GM12878 (cell line): ENCODE measurements at regions not wholly inside any gene's neighbourhood (a gene's known extent, or its start where the extent isn't known, plus 50 kb on each side); places are given as distances from the start of the nearest gene placed in this dataset.

Experiments used
- ATAC-seq: fragments of 200-7000 bp; cut with Tn5 transposase; 3 replicates; pipeline ENCODE4 v1.9.1; 2020; ENCODE audit warnings: mild to moderate bottlenecking, moderate library complexity
- BruUV-seq: library from RNA; stranded (reverse); fragments of 400-500 nt; replicated peaks from 2 replicates; lab custom pipeline; 2021; lab: Mats Ljungman, UMichigan
- CTCF ChIA-PET: fragments of 300-600 bp; sonication (Branson Sonifier 250); formaldehyde crosslinking; extraction: SDS; loops from one replicate; lab custom pipeline; 2021; ENCODE audit warnings: inconsistent platforms; lab: Yijun Ruan, JAX
- POLR2A ChIA-PET: fragments of 350-600 bp; formaldehyde crosslinking; extraction: SDS; loops from one replicate; lab custom pipeline; 2021; ENCODE audit warnings: inconsistent platforms; lab: Charles Lee
- RAD21 ChIA-PET: fragments of 300-600 bp; sonication (Branson Sonifier 250); formaldehyde crosslinking; loops from one replicate; lab custom pipeline; 2023; ENCODE audit warnings: antibody characterized with exemption; ENCODE audit not compliant: unreplicated experiment; lab: Charles Lee
- SMC1A ChIA-PET: fragments of 300-600 bp; sonication (Branson Sonifier 250); formaldehyde crosslinking; loops from one replicate; lab custom pipeline; 2023; ENCODE audit not compliant: unreplicated experiment, uncharacterized antibody; lab: Charles Lee
- DNase-seq: peaks from one replicate; pipeline ENCODE4 v3.0.0-alpha.2; 2011; ENCODE audit warnings: low read depth, low spot score
- FAIRE-seq: peaks from 3 replicates; lab custom pipeline; 2011; peaks lifted over from hg19 to GRCh38; lab: Jason Lieb, UNC
- H2AFZ ChIP-seq: 2 replicates; pipeline ENCODE4 v1.6.0; 2011; ENCODE audit warnings: low read depth, low read length, control low read depth; ENCODE audit not compliant: control insufficient read depth
- H3K27ac ChIP-seq: 2 replicates; pipeline ENCODE4 v1.5.1; 2011; ENCODE audit warnings: control low read depth; ENCODE audit not compliant: control insufficient read depth, insufficient read depth
- H3K27me3 ChIP-seq, 2 experiments: replicated peaks in 1 of 2; 2 replicates each; pipeline versions ENCODE4 v1.6.0 to v1.6.1; 2011; ENCODE audit warnings: low read length in 1 of 2; ENCODE audit not compliant: control insufficient read depth in 2 of 2, insufficient read depth in 2 of 2
- H3K36me3 ChIP-seq, 2 experiments: 2 replicates each; pipeline ENCODE4 v1.5.1; 2011; ENCODE audit warnings: low read length in 1 of 2; ENCODE audit not compliant: control insufficient read depth in 2 of 2, insufficient read depth in 2 of 2
- H3K4me1 ChIP-seq: 2 replicates; pipeline ENCODE4 v1.6.1; 2011; ENCODE audit warnings: mild to moderate bottlenecking, low read length, moderate library complexity, mixed read lengths; ENCODE audit not compliant: control insufficient read depth, insufficient read depth
- H3K4me2 ChIP-seq: 2 replicates; pipeline ENCODE4 v1.6.0; 2011; ENCODE audit warnings: control low read depth; ENCODE audit not compliant: control insufficient read depth, insufficient read depth
- H3K4me3 ChIP-seq: fragments of 200-600 bp; sonication (generic); 2 replicates; pipeline ENCODE4 v1.5.1; 2016
- H3K79me2 ChIP-seq: 2 replicates; pipeline ENCODE4 v1.6.0; 2011; ENCODE audit warnings: low read length; ENCODE audit not compliant: control insufficient read depth, insufficient read depth
- H3K9ac ChIP-seq: 2 replicates; pipeline ENCODE4 v1.8.0; 2011; ENCODE audit warnings: low read length, control low read depth, mixed read lengths; ENCODE audit not compliant: control insufficient read depth, insufficient read depth
- H3K9me3 ChIP-seq: replicated peaks from 3 replicates; pipeline ENCODE4 v1.5.1; 2011; ENCODE audit warnings: mild to moderate bottlenecking, low read length; ENCODE audit not compliant: control insufficient read depth, insufficient read depth
- H4K20me1 ChIP-seq: 2 replicates; pipeline ENCODE4 v1.6.0; 2011; ENCODE audit not compliant: control insufficient read depth, insufficient read depth
- BRCA1 ChIP-seq: IDR thresholded peaks from 2 replicates; pipeline ENCODE4 v1.6.1; 2011; ENCODE audit warnings: low read depth, low read length, improper control_type of control experiment
- CHD2 ChIP-seq: IDR thresholded peaks from 2 replicates; pipeline ENCODE4 v1.6.1; 2011; ENCODE audit warnings: low read depth, low read length, improper control_type of control experiment, borderline replicate concordance
- CREB1 ChIP-seq: IDR thresholded peaks from 2 replicates; pipeline ENCODE4 v1.6.1; 2012; ENCODE audit warnings: low read depth, mild to moderate bottlenecking, inconsistent platforms
- FOS ChIP-seq: IDR thresholded peaks from 3 replicates; pipeline ENCODE4 v1.6.1; 2011; ENCODE audit warnings: borderline replicate concordance; ENCODE audit not compliant: insufficient read length; ENCODE audit errors: extremely low read depth
- PAX5 ChIP-seq: IDR thresholded peaks from 2 replicates; pipeline ENCODE4 v1.6.1; 2011; ENCODE audit warnings: low read depth, low read length, borderline replicate concordance
- PML ChIP-seq: IDR thresholded peaks from 2 replicates; pipeline ENCODE4 v1.6.1; 2012; ENCODE audit warnings: low read length, inconsistent platforms
- RELA ChIP-seq: fragments of 450-650 bp; IDR thresholded peaks from 2 replicates; pipeline ENCODE4 v1.8.0; 2014; ENCODE audit warnings: borderline replicate concordance; ENCODE audit not compliant: partially characterized antibody
- SKIL ChIP-seq: fragments of 450-650 bp; IDR thresholded peaks from 2 replicates; pipeline ENCODE4 v1.6.1; 2017; ENCODE audit warnings: mild to moderate bottlenecking, low read depth, inconsistent platforms; ENCODE audit not compliant: poor library complexity, severe bottlenecking
- TARDBP ChIP-seq: IDR thresholded peaks from 2 replicates; pipeline ENCODE4 v1.6.1; 2016; ENCODE audit warnings: borderline replicate concordance
- USF2 ChIP-seq: IDR thresholded peaks from 2 replicates; pipeline ENCODE4 v1.6.1; 2011; ENCODE audit warnings: low read depth, low read length, improper control_type of control experiment, borderline replicate concordance
- WGBS: methylation state at CpG from one replicate; pipeline ENCODE4 v1.1.6; 2016; ENCODE audit warnings: low lambda C conversion rate; ENCODE audit not compliant: insufficient replicate concordance, insufficient coverage; ENCODE audit errors: missing lambda C conversion rate; 5-methylcytosine and 5-hydroxymethylcytosine counted together
- in situ Hi-C: fragments of 300-500 bp; cut with MboI; formaldehyde crosslinking; loops from 9 replicates; pipeline ENCODE4 v1.14.3; 2018; ENCODE audit warnings: mixed read lengths
- intact Hi-C: fragments of 100-400 bp; cut with micrococcal nuclease; formaldehyde crosslinking; loops from one replicate; pipeline ENCODE4 v1.14.2; 2022; ENCODE audit not compliant: unreplicated experiment

GRCh38 chr13:50441130-50441529, 402.4 kb downstream of the DLEU7 start:
- BruUV-seq, result no TSS peak
- SMC1A ChIA-PET, result no interaction called here
- DNase-seq, result no peak
- no peaks in the 10 kb centered on the region for H3K36me3 ChIP-seq
- RAD21 ChIA-PET, result no interaction called here
- no peak overlapping the region for H3K4me2 ChIP-seq
- POLR2A ChIA-PET, result no interaction called here
- FAIRE-seq, result no peak
- H3K27ac ChIP-seq, result no peak overlapping the region
- no peaks in the 10 kb centered on the region for H3K9me3 ChIP-seq
- no peaks in the 10 kb centered on the region for H3K79me2 ChIP-seq
- in situ Hi-C loops (no loop called here), intact Hi-C loops (no loop called here)
- no peak overlapping the region for H3K4me3 ChIP-seq
- 18% methylated on average over 1 of the region's 1 CpG for WGBS
- H3K4me1 ChIP-seq, result no peaks in the 10 kb centered on the region
- H2AFZ ChIP-seq, result no peak overlapping the region
- H4K20me1 ChIP-seq, result no peaks in the 10 kb centered on the region
- TF ChIP-seq RELA (no peak), PAX5 (no peak), CREB1 (no peak), FOS (no peak), TARDBP (no peak), BRCA1 (no peak), SKIL (no peak), PML (no peak), USF2 (no peak), CHD2 (no peak)
- H3K27me3 ChIP-seq, result no peaks in the 10 kb centered on the region; a peak in 1 of 4 replicates
- no peak overlapping the region for H3K9ac ChIP-seq
- CTCF ChIA-PET, result no interaction called here
- no peak for ATAC-seq
